ENCODE measurements at regions not wholly inside any gene's neighbourhood (a gene's known extent, or its start where the extent isn't known, plus 50 kb on each side); places are given as distances from the start of the nearest gene placed in this dataset.

DNA sequence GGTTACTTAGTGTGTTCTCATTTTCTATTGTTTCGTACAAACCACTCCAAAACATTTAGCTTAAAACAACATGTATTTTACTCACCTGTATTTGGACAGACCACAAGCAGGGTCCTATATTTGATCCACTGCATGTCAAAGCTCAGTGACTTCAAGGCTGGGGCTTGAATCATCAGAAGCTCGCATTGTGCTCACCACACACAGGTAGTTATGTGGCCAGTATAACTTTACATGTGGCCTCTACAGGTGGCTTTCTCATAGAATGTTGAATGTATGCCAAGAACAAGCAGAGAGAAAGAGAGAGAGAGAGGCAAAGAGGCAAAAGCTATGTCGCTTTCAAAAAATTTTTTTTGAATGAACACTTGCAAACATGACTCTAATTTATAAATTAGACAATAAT, 107.6 kb downstream of the QRFPR start:
- TF ChIP-seq POLR2A (IDR thresholded peaks at IDR 0.05) = no peak
- TF ChIP-seq, protein P1, sequence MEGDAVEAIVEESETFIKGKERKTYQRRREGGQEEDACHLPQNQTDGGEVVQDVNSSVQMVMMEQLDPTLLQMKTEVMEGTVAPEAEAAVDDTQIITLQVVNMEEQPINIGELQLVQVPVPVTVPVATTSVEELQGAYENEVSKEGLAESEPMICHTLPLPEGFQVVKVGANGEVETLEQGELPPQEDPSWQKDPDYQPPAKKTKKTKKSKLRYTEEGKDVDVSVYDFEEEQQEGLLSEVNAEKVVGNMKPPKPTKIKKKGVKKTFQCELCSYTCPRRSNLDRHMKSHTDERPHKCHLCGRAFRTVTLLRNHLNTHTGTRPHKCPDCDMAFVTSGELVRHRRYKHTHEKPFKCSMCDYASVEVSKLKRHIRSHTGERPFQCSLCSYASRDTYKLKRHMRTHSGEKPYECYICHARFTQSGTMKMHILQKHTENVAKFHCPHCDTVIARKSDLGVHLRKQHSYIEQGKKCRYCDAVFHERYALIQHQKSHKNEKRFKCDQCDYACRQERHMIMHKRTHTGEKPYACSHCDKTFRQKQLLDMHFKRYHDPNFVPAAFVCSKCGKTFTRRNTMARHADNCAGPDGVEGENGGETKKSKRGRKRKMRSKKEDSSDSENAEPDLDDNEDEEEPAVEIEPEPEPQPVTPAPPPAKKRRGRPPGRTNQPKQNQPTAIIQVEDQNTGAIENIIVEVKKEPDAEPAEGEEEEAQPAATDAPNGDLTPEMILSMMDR (IDR thresholded peaks at IDR 0.05) = no peak

All from tibial nerve (tissue), 3 donors.